ENCODE measurements at regions not wholly inside any gene's neighbourhood (a gene's known extent, or its start where the extent isn't known, plus 50 kb on each side); places are given as distances from the start of the nearest gene placed in this dataset.

DNA sequence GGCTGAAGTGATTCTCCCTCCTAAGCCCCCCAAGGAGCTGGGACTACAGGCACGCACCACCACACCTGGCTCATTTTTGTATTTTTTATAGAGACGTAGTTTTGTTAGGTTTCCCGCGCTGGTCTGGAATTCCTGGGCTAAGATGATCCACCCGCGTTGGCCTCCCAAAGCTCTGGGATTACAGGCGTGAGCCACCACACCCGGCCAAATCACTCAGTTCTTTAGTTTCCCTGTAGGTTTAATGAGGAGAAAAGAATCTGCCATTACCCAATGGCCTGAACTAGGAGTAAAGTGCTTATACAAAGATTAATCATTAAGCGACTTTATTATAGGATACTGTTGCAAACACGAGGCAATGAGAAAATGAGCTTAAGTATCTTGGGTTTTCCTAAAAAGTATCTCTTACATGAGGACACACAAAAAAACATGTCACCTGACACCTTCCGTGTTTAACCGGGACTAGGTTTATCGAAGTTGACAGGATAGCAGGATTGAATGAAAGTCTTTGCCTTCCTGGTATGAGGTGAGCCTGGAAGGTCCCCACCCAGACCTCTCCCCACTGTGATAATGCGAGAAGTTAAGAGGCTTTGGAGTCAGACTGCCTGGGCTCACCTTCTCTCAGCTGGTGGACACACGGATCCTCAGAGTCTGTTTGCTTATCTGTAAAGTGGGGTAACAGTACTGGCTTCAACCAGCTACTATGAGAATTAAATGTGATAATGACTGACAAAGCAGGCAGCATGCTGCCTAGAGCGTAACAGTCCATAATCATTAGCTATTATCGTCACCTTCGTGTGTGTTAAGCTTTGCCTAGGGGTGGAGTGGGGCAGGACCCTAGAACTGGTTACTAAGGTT is 133.5 kb upstream of the KRAS start:
- peaks cover 8% of the 10 kb centered on the region for H3K79me2 ChIP-seq (ENCODE audit: control insufficient read depth, insufficient read depth, low read length)
- WGBS (ENCODE audit: insufficient coverage, insufficient replicate concordance, low lambda C conversion rate, missing lambda C conversion rate): 92% methylated on average over 18 of the region's 18 CpGs
- in situ Hi-C loops (cut with MboI) (no loop called here), intact Hi-C loops (cut with micrococcal nuclease; ENCODE audit: unreplicated experiment) (no loop called here)
- no peak overlapping the region for H3K27ac ChIP-seq (ENCODE audit: control insufficient read depth, insufficient read depth)
- H2AFZ ChIP-seq (ENCODE audit: control insufficient read depth, low read depth, low read length): no peak overlapping the region
- H3K4me1 ChIP-seq (ENCODE audit: control insufficient read depth, insufficient read depth, low read length): peaks cover 21% of the 10 kb centered on the region
- no TSS peak for BruUV-seq (replicated peaks)
- ChIA-PET RAD21 (ENCODE audit: unreplicated experiment) (interaction anchor here (0.7 to 3.0 kb wide), 8 partner anchors 19 to 433 kb away, joined by 3 to 23 read pairs (median 3); no protein-coding TSS in a partner anchor), CTCF (interaction anchor here (0.6 to 1.9 kb wide), 6 partner anchors 11 to 187 kb away, joined by 3 to 5 read pairs (median 4); no protein-coding TSS in a partner anchor), SMC1A (ENCODE audit: uncharacterized antibody, unreplicated experiment) (interaction anchor here (0.7 to 2.0 kb wide), 8 partner anchors 14 to 150 kb away, joined by 3 to 7 read pairs (median 4); no protein-coding TSS in a partner anchor), POLR2A (interaction anchor here (1.0 to 1.5 kb wide), 4 partner anchors 89 to 189 kb away, joined by 3 read pairs; partner anchors contain the start of genes DNAI7, ETFRF1 and KRAS)
- FAIRE-seq (no peak), ATAC-seq (no peak), DNase-seq (ENCODE audit: low read depth, low spot score) (no peak)
- no peaks in the 10 kb centered on the region for H3K36me3 ChIP-seq (ENCODE audit: control insufficient read depth in 2 of 2, insufficient read depth in 2 of 2, low read length in 1 of 2)
- no peak for TF ChIP-seq RCOR1 (conservative IDR thresholded peaks at IDR 0.05; ENCODE audit: low read depth, low read length)
- no peak for TF ChIP-seq NFYB (IDR thresholded peaks at IDR 0.05; ENCODE audit: insufficient read depth, low read depth, low read length)
- TF ChIP-seq, protein P1, sequence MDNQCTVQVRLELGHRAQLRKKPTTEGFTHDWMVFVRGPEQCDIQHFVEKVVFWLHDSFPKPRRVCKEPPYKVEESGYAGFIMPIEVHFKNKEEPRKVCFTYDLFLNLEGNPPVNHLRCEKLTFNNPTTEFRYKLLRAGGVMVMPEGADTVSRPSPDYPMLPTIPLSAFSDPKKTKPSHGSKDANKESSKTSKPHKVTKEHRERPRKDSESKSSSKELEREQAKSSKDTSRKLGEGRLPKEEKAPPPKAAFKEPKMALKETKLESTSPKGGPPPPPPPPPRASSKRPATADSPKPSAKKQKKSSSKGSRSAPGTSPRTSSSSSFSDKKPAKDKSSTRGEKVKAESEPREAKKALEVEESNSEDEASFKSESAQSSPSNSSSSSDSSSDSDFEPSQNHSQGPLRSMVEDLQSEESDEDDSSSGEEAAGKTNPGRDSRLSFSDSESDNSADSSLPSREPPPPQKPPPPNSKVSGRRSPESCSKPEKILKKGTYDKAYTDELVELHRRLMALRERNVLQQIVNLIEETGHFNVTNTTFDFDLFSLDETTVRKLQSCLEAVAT (IDR thresholded peaks at IDR 0.05): 0 out of 2 replicates have a peak, but pooled peaks have one; percentile 46
- H3K4me2 ChIP-seq (ENCODE audit: control insufficient read depth, insufficient read depth): peak overlapping the region; percentile 92
- no peak overlapping the region for H3K9ac ChIP-seq (ENCODE audit: control insufficient read depth, insufficient read depth, low read length)
- no peaks in the 10 kb centered on the region for H4K20me1 ChIP-seq (ENCODE audit: control insufficient read depth, insufficient read depth)
- no peak overlapping the region for H3K4me3 ChIP-seq
- no peaks in the 10 kb centered on the region for H3K9me3 ChIP-seq (replicated peaks; ENCODE audit: control insufficient read depth, insufficient read depth, low read length)
- no peaks in the 10 kb centered on the region for H3K27me3 ChIP-seq (replicated peaks in 1 of 2; ENCODE audit: control insufficient read depth in 2 of 2, insufficient read depth in 2 of 2, low read length in 1 of 2)
